Inferior parietal cortex (tissue), 1 donor: ENCODE measurements at regions not wholly inside any gene's neighbourhood (a gene's known extent, or its start where the extent isn't known, plus 50 kb on each side); places are given as distances from the start of the nearest gene placed in this dataset.

ENCODE experiments used
- DNase-seq: peaks from one replicate; pipeline ENCODE4 v3.0.0-alpha.2; 2016; ENCODE audit errors: extremely low spot score

- no peak for DNase-seq
Observed at GRCh38 chrX:17206584-17206983, 168.4 kb upstream of the NHS start.

GRCh38 chrX:17214962-17215361 is 160.0 kb upstream of the NHS start:
- no peak for DNase-seq

- no peak for DNase-seq
Observed at GRCh38 chrX:17226736-17227135, 148.3 kb upstream of the NHS start.

- no peak for DNase-seq
Observed at GRCh38 chrX:17237146-17237545, 137.9 kb upstream of the NHS start.

- DNase-seq, result peak; percentile 77
Observed at GRCh38 chrX:17242470-17242869, 132.5 kb upstream of the NHS start.

- DNase-seq, result no peak
Observed at GRCh38 chrX:17247144-17247543, 127.9 kb upstream of the NHS start.

- DNase-seq, result no peak
Observed at GRCh38 chrX:17262123-17262522, 112.9 kb upstream of the NHS start.

- no peak for DNase-seq
Observed at GRCh38 chrX:17266136-17266535, 108.9 kb upstream of the NHS start.

GRCh38 chrX:17278961-17279360 is 96.0 kb upstream of the NHS start:
- no peak for DNase-seq

- no peak for DNase-seq
Observed at GRCh38 chrX:17285983-17286382, 89.0 kb upstream of the NHS start.

GRCh38 chrX:17291171-17291900 is 83.7 kb upstream of the NHS start:
- no peak for DNase-seq

- DNase-seq, result peak; percentile 1
Observed at GRCh38 chrX:17292111-17292527, 82.9 kb upstream of the NHS start.

GRCh38 chrX:17294561-17294960 is 80.4 kb upstream of the NHS start:
- no peak for DNase-seq

GRCh38 chrX:17295791-17296190 is 79.2 kb upstream of the NHS start:
- no peak for DNase-seq

GRCh38 chrX:17298564-17298963 is 76.4 kb upstream of the NHS start:
- no peak for DNase-seq

- no peak for DNase-seq
Observed at GRCh38 chrX:17299206-17299605, 75.8 kb upstream of the NHS start.

GRCh38 chrX:17323397-17323796 is 51.6 kb upstream of the NHS start:
- DNase-seq, result no peak
